WTC11 (cell line): ENCODE measurements at regions not wholly inside any gene's neighbourhood (a gene's known extent, or its start where the extent isn't known, plus 50 kb on each side); places are given as distances from the start of the nearest gene placed in this dataset.

Source experiments
- ATAC-seq: fragments of 200-7000 bp; cut with Tn5 transposase; 2 replicates; pipeline ENCODE4 v1.10.0; 2021; ENCODE audit warnings: mild to moderate bottlenecking, moderate library complexity
- CTCF ChIA-PET: fragments of 300-600 bp; sonication (Branson Sonifier 250); formaldehyde crosslinking; loops from one replicate; lab custom pipeline; 2021; ENCODE audit warnings: antibody characterized with exemption; lab: Charles Lee
- POLR2A ChIA-PET: fragments of 350-600 bp; sonication (Branson Sonifier 250); formaldehyde crosslinking; loops from one replicate; lab custom pipeline; 2021; ENCODE audit warnings: antibody characterized with exemption; lab: Charles Lee
- DNase-seq: peaks from one replicate; pipeline ENCODE4 v3.0.0; 2021; ENCODE audit warnings: low spot score
- H3K27ac Mint-ChIP-seq: 2 replicates; pipeline ENCODE4 v1.8.0; 2021; ENCODE audit warnings: mixed read lengths
- H3K27me3 Mint-ChIP-seq: 2 replicates; pipeline ENCODE4 v1.8.0; 2021; ENCODE audit warnings: low read depth, mild to moderate bottlenecking, moderate library complexity, mixed read lengths
- H3K36me3 Mint-ChIP-seq: 2 replicates; pipeline ENCODE4 v1.8.0; 2021; ENCODE audit warnings: mixed read lengths
- H3K4me1 Mint-ChIP-seq: 2 replicates; pipeline ENCODE4 v1.8.0; 2022; ENCODE audit warnings: mixed read lengths
- H3K4me3 Mint-ChIP-seq: 2 replicates; pipeline ENCODE4 v1.8.0; 2021; ENCODE audit warnings: mild to moderate bottlenecking, moderate library complexity, mixed read lengths
- H3K9me3 Mint-ChIP-seq: 2 replicates; pipeline ENCODE4 v1.8.0; 2021; ENCODE audit warnings: mixed read lengths
- ATF6 ChIP-seq: sonication (generic); formaldehyde crosslinking; IDR thresholded peaks from 2 replicates; pipeline ENCODE4 v1.8.1; 2023; ENCODE audit warnings: mild to moderate bottlenecking, missing genetic modification reagents
- IRF2 ChIP-seq: sonication (generic); formaldehyde crosslinking; IDR thresholded peaks from 2 replicates; pipeline ENCODE4 v1.8.0; 2022; ENCODE audit warnings: low read depth, missing genetic modification reagents, borderline replicate concordance
- MXD4 ChIP-seq: fragments of 250-450 bp; sonication (Bioruptor Pico); IDR thresholded peaks from 2 replicates; pipeline ENCODE4 v1.8.0; 2021; ENCODE audit warnings: mild to moderate bottlenecking, moderate library complexity, borderline replicate concordance
- NR3C1 ChIP-seq: sonication (generic); formaldehyde crosslinking; conservative IDR thresholded peaks from 2 replicates; pipeline ENCODE4 v1.8.1; 2023; ENCODE audit warnings: low read depth, mild to moderate bottlenecking, missing genetic modification reagents
- OVOL2 ChIP-seq: fragments of 250-450 bp; sonication (Bioruptor Pico); IDR thresholded peaks from 2 replicates; pipeline ENCODE4 v1.9.0; 2021; ENCODE audit warnings: mild to moderate bottlenecking, borderline replicate concordance
- PRDM15 ChIP-seq: sonication (generic); formaldehyde crosslinking; IDR thresholded peaks from 2 replicates; pipeline ENCODE4 v1.8.0; 2022; ENCODE audit warnings: missing genetic modification reagents
- PRRX2 ChIP-seq: fragments of 250-450 bp; sonication (Bioruptor Pico); IDR thresholded peaks from 2 replicates; pipeline ENCODE4 v1.8.0; 2021; ENCODE audit warnings: mild to moderate bottlenecking
- SMAD3 ChIP-seq: sonication (generic); formaldehyde crosslinking; IDR thresholded peaks from 2 replicates; pipeline ENCODE4 v1.8.0; 2022; ENCODE audit warnings: missing genetic modification reagents, mild to moderate bottlenecking, borderline replicate concordance
- ZMAT4 ChIP-seq: fragments of 250-450 bp; sonication (Bioruptor Pico); IDR thresholded peaks from 2 replicates; pipeline ENCODE4 v1.9.0; 2021; ENCODE audit warnings: mild to moderate bottlenecking
- ZNF138 ChIP-seq: sonication (generic); formaldehyde crosslinking; conservative IDR thresholded peaks from 2 replicates; pipeline ENCODE4 v1.8.1; 2022; ENCODE audit warnings: mild to moderate bottlenecking, moderate library complexity, missing genetic modification reagents
- ZNF425 ChIP-seq: fragments of 250-450 bp; sonication (Bioruptor Pico); conservative IDR thresholded peaks from 2 replicates; pipeline ENCODE4 v1.9.0; 2021; ENCODE audit warnings: mild to moderate bottlenecking
- ZNF671 ChIP-seq: fragments of 250-450 bp; sonication (Bioruptor Pico); IDR thresholded peaks from 2 replicates; pipeline ENCODE4 v1.8.0; 2021; ENCODE audit warnings: mild to moderate bottlenecking
- TF ChIP-seq, protein P1 (sequence below): sonication (generic); formaldehyde crosslinking; IDR thresholded peaks from 2 replicates; pipeline ENCODE4 v1.8.0; 2023; ENCODE audit warnings: mild to moderate bottlenecking, missing genetic modification reagents
- TF ChIP-seq, protein P2 (sequence below): sonication (generic); formaldehyde crosslinking; IDR thresholded peaks from 2 replicates; pipeline ENCODE4 v1.8.1; 2023; ENCODE audit warnings: mild to moderate bottlenecking, missing genetic modification reagents, moderate library complexity
- TF ChIP-seq, protein P3 (sequence below): sonication (generic); formaldehyde crosslinking; IDR thresholded peaks from 2 replicates; pipeline ENCODE4 v1.8.0; 2022; ENCODE audit warnings: mild to moderate bottlenecking, missing genetic modification reagents
- TF ChIP-seq, protein P4 (sequence below): sonication (generic); formaldehyde crosslinking; IDR thresholded peaks from 2 replicates; pipeline ENCODE4 v1.8.1; 2022; ENCODE audit warnings: missing genetic modification reagents, borderline replicate concordance

DNA sequence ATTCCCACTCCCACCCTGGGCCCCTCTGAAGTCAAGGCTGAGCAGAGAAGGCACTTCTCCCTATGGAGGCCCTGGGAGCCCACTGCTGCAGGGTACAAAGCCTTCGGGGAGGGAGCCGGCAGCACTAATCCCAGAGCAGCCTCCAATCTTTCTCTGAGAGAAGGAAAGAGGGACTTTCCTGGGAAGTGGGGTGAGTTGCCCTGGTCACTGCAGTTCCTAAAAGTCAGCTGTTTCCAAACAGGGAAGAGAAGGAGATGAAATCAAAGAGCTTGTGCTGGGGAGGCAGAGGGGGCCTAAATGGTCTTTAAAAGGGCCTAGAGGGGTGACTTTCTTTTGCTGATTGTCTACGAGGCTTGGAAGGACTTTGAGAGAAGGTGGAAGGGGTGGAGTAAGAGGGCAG is 264.7 kb downstream of the TNS1 start:
- Mint-ChIP-seq H3K27me3 (no peaks in the 10 kb centered on the region), H3K36me3 (no peaks in the 10 kb centered on the region), H3K4me1 (peaks cover 7% of the 10 kb centered on the region; the same call in 1 of the 2 replicates), H3K9me3 (no peaks in the 10 kb centered on the region), H3K4me3 (no peak overlapping the region), H3K27ac (no peak overlapping the region)
- TF ChIP-seq, protein P1, sequence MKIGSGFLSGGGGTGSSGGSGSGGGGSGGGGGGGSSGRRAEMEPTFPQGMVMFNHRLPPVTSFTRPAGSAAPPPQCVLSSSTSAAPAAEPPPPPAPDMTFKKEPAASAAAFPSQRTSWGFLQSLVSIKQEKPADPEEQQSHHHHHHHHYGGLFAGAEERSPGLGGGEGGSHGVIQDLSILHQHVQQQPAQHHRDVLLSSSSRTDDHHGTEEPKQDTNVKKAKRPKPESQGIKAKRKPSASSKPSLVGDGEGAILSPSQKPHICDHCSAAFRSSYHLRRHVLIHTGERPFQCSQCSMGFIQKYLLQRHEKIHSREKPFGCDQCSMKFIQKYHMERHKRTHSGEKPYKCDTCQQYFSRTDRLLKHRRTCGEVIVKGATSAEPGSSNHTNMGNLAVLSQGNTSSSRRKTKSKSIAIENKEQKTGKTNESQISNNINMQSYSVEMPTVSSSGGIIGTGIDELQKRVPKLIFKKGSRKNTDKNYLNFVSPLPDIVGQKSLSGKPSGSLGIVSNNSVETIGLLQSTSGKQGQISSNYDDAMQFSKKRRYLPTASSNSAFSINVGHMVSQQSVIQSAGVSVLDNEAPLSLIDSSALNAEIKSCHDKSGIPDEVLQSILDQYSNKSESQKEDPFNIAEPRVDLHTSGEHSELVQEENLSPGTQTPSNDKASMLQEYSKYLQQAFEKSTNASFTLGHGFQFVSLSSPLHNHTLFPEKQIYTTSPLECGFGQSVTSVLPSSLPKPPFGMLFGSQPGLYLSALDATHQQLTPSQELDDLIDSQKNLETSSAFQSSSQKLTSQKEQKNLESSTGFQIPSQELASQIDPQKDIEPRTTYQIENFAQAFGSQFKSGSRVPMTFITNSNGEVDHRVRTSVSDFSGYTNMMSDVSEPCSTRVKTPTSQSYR (CRISPR knock-in tag), result no peak
- TF ChIP-seq, protein P2, sequence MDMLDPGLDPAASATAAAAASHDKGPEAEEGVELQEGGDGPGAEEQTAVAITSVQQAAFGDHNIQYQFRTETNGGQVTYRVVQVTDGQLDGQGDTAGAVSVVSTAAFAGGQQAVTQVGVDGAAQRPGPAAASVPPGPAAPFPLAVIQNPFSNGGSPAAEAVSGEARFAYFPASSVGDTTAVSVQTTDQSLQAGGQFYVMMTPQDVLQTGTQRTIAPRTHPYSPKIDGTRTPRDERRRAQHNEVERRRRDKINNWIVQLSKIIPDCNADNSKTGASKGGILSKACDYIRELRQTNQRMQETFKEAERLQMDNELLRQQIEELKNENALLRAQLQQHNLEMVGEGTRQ (CRISPR knock-in tag), result no peak
- TF ChIP-seq OVOL2 (CRISPR knock-in tag), result no peak
- TF ChIP-seq, protein P3, sequence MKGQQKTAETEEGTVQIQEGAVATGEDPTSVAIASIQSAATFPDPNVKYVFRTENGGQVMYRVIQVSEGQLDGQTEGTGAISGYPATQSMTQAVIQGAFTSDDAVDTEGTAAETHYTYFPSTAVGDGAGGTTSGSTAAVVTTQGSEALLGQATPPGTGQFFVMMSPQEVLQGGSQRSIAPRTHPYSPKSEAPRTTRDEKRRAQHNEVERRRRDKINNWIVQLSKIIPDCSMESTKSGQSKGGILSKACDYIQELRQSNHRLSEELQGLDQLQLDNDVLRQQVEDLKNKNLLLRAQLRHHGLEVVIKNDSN (CRISPR knock-in tag), result no peak
- TF ChIP-seq PRRX2, result no peak
- CTCF ChIA-PET, result interaction anchor here (2.7 kb wide), 1 partner anchor 18 kb away, joined by 12 read pairs; no protein-coding TSS in a partner anchor
- ATAC-seq (no peak), DNase-seq (no peak)
- POLR2A ChIA-PET, result no interaction called here

DNA sequence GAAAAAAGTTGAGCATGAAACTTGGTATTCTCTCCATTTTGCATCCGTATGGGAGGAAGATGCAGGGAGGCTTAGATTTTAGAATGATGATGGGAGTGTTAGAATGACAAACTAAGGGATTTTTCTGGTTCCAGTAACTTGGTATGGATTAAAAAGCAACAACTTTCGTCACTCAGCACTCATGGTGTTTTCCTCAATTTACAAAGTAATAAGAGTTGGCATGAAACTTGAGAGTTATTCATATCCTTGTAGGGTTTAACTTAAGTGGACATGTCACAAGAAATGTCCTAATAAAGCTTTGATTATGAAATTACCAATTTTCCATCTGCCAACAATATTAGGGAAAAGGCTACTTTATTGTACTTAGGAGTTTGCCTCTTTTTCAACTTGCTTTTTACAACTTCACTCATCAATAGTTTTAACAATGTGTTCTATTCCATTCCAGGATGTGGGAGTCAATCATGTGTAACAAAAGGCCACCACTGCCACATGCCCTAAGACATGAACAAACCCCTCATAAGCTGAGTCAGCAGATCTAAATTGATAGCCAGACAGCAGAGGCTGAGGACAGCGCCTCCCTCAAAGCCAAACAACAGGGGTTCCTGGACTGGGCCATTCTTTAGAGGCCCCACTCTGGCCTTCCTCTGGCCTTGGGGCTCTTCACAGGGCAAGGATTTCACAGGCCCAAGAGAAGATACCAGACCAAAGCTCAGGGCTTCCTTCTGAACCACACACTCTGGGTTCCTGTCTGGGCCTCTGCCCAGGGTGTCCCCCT is 265.8 kb downstream of the TNS1 start:
- CTCF ChIA-PET, result no interaction called here
- H3K9me3 Mint-ChIP-seq, result no peaks in the 10 kb centered on the region
- no peak overlapping the region for H3K4me3 Mint-ChIP-seq
- POLR2A ChIA-PET, result no interaction called here
- H3K27me3 Mint-ChIP-seq, result no peaks in the 10 kb centered on the region
- ATAC-seq (no peak), DNase-seq (no peak)
- no peak overlapping the region for H3K27ac Mint-ChIP-seq
- TF ChIP-seq ZNF425 (no peak), IRF2 (CRISPR knock-in tag) (no peak), MXD4 (CRISPR knock-in tag) (no peak), PRDM15 (CRISPR knock-in tag) (no peak), ZMAT4 (no peak), NR3C1 (CRISPR knock-in tag) (no peak), ZNF138 (no peak), ATF6 (no peak), PRRX2 (no peak), SMAD3 (CRISPR knock-in tag) (no peak), ZNF671 (CRISPR knock-in tag) (no peak)
- TF ChIP-seq, protein P4, sequence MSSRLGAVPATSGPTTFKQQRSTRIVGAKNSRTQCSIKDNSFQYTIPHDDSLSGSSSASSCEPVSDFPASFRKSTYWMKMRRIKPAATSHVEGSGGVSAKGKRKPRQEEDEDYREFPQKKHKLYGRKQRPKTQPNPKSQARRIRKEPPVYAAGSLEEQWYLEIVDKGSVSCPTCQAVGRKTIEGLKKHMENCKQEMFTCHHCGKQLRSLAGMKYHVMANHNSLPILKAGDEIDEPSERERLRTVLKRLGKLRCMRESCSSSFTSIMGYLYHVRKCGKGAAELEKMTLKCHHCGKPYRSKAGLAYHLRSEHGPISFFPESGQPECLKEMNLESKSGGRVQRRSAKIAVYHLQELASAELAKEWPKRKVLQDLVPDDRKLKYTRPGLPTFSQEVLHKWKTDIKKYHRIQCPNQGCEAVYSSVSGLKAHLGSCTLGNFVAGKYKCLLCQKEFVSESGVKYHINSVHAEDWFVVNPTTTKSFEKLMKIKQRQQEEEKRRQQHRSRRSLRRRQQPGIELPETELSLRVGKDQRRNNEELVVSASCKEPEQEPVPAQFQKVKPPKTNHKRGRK, result no peak
- peaks cover 12% of the 10 kb centered on the region; the same call in 1 of the 2 replicates for H3K4me1 Mint-ChIP-seq
- no peaks in the 10 kb centered on the region for H3K36me3 Mint-ChIP-seq
